ENCODE measurements at regions not wholly inside any gene's neighbourhood (a gene's known extent, or its start where the extent isn't known, plus 50 kb on each side); places are given as distances from the start of the nearest gene placed in this dataset.

DNA sequence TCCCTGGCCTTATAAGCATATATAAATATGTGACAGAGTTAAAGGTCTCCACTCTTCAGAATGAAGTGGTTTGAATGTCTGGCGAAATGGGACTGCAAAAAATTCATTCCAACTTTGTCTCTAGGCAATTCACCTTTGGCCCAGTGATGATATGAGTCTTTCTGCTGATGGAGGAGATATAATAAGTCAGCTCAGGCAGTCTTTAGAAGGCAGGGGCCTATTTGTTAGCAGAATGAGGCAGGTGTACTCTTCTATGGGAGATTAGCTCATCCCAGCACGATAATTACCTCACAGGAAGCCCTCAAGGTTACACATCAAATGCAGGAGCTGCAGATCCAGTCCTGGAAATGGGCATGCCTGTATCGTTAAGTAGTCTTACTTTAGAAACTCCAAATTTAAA is 300.5 kb downstream of the NR2F1-AS1 start:
- Histone ChIP-seq H3K36me3 (replicated peaks in 1 of 2; ENCODE audit: control extremely low read depth in 1 of 2, control insufficient read depth in 1 of 2, extremely low read depth in 1 of 2, insufficient read depth in 2 of 2, low read length in 1 of 2) (no peaks in the 10 kb centered on the region), H2AFZ (ENCODE audit: insufficient read depth, low read depth, low read length, poor library complexity, severe bottlenecking) (no peak overlapping the region), H3K9ac (ENCODE audit: low read length) (no peak overlapping the region), H3K27ac (ENCODE audit: low read length in 2 of 2) (no peak overlapping the region), H3K79me2 (ENCODE audit: control insufficient read depth, insufficient read depth, low read length) (no peaks in the 10 kb centered on the region), H3K4me1 (ENCODE audit: control insufficient read depth in 2 of 2, insufficient read depth in 2 of 2, low read length in 2 of 2) (no peaks in the 10 kb centered on the region), H3K9me3 (ENCODE audit: control extremely low read depth in 1 of 3, control insufficient read depth in 2 of 3, insufficient read depth in 1 of 3, low read length in 2 of 3) (peaks cover 0 to 3% (median 0%) of the 10 kb centered on the region in 3 donors), H3K4me3 (ENCODE audit: control extremely low read depth in 1 of 5, extremely low read depth in 1 of 5, insufficient read depth in 1 of 5, low read depth in 2 of 5, low read length in 4 of 5) (no peak overlapping the region), H3K27me3 (replicated peaks in 1 of 4; ENCODE audit: control extremely low read depth in 1 of 4, control insufficient read depth in 3 of 4, insufficient read depth in 4 of 4, low read length in 3 of 4) (no peaks in the 10 kb centered on the region), H4K20me1 (ENCODE audit: control insufficient read depth, insufficient read depth, low read length, poor library complexity, severe bottlenecking) (no peaks in the 10 kb centered on the region), H3K4me2 (replicated peaks; ENCODE audit: low read depth, low read length, poor library complexity, severe bottlenecking) (no peak overlapping the region)
- no peak for TF ChIP-seq EZH2 (IDR thresholded peaks at IDR 0.05; ENCODE audit: borderline replicate concordance, insufficient read depth, low read depth, low read length, poor library complexity, severe bottlenecking)
- TF ChIP-seq, protein P1, sequence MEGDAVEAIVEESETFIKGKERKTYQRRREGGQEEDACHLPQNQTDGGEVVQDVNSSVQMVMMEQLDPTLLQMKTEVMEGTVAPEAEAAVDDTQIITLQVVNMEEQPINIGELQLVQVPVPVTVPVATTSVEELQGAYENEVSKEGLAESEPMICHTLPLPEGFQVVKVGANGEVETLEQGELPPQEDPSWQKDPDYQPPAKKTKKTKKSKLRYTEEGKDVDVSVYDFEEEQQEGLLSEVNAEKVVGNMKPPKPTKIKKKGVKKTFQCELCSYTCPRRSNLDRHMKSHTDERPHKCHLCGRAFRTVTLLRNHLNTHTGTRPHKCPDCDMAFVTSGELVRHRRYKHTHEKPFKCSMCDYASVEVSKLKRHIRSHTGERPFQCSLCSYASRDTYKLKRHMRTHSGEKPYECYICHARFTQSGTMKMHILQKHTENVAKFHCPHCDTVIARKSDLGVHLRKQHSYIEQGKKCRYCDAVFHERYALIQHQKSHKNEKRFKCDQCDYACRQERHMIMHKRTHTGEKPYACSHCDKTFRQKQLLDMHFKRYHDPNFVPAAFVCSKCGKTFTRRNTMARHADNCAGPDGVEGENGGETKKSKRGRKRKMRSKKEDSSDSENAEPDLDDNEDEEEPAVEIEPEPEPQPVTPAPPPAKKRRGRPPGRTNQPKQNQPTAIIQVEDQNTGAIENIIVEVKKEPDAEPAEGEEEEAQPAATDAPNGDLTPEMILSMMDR (IDR thresholded peaks at IDR 0.05) = no peak
- no peaks in the 10 kb centered on the region for H3K27me3 Mint-ChIP-seq
- H3K27ac Mint-ChIP-seq = no peak overlapping the region
- ChIA-PET POLR2A (no interaction called here), CTCF (no interaction called here)
- no peak overlapping the region for H3K4me3 Mint-ChIP-seq
- intact Hi-C loops (cut with micrococcal nuclease) = no loop called here
- WGBS (ENCODE audit: insufficient coverage) = 79% methylated on average over 2 of the region's 3 CpGs
- DNase-seq (no peak), ATAC-seq (ENCODE audit: low read depth) (no peak)
- no peaks in the 10 kb centered on the region for H3K4me1 Mint-ChIP-seq
- H3K9me3 Mint-ChIP-seq (ENCODE audit: insufficient read depth) = no peaks in the 10 kb centered on the region

GRCh38 chr5:93279296-93279963 is 301.6 kb downstream of the NR2F1-AS1 start:
- CTCF ChIA-PET = no interaction called here
- POLR2A ChIA-PET = no interaction called here

More at GRCh38 chr5:93279296-93279963, 301.6 kb downstream of the NR2F1-AS1 start:
- peaks cover 0 to 3% (median 0%) of the 10 kb centered on the region in 3 donors for H3K9me3 ChIP-seq (ENCODE audit: control extremely low read depth in 1 of 3, control insufficient read depth in 2 of 3, insufficient read depth in 1 of 3, low read length in 2 of 3)
- Mint-ChIP-seq H3K4me3 (no peak overlapping the region), H3K9me3 (ENCODE audit: insufficient read depth) (no peaks in the 10 kb centered on the region), H3K4me1 (no peaks in the 10 kb centered on the region), H3K27me3 (no peaks in the 10 kb centered on the region), H3K27ac (no peak overlapping the region)
- no peak overlapping the region for H2AFZ ChIP-seq (ENCODE audit: insufficient read depth, low read depth, low read length, poor library complexity, severe bottlenecking)
- DNase-seq (no peak), ATAC-seq (ENCODE audit: low read depth) (no peak)
- no peaks in the 10 kb centered on the region for H3K36me3 ChIP-seq (replicated peaks in 1 of 2; ENCODE audit: control extremely low read depth in 1 of 2, control insufficient read depth in 1 of 2, extremely low read depth in 1 of 2, insufficient read depth in 2 of 2, low read length in 1 of 2)
- no peak overlapping the region for H3K4me2 ChIP-seq (replicated peaks; ENCODE audit: low read depth, low read length, poor library complexity, severe bottlenecking)
- no peak overlapping the region for H3K4me3 ChIP-seq (ENCODE audit: control extremely low read depth in 1 of 5, extremely low read depth in 1 of 5, insufficient read depth in 1 of 5, low read depth in 2 of 5, low read length in 4 of 5)
- no peaks in the 10 kb centered on the region for H3K79me2 ChIP-seq (ENCODE audit: control insufficient read depth, insufficient read depth, low read length)
- H3K27me3 ChIP-seq (replicated peaks in 1 of 4; ENCODE audit: control extremely low read depth in 1 of 4, control insufficient read depth in 3 of 4, insufficient read depth in 4 of 4, low read length in 3 of 4) = no peaks in the 10 kb centered on the region
- intact Hi-C loops (cut with micrococcal nuclease) = no loop called here
- H3K4me1 ChIP-seq (ENCODE audit: control insufficient read depth in 2 of 2, insufficient read depth in 2 of 2, low read length in 2 of 2) = no peaks in the 10 kb centered on the region
- WGBS (ENCODE audit: insufficient coverage) = 67% methylated on average over 1 of the region's 3 CpGs
- H3K27ac ChIP-seq (ENCODE audit: low read length in 2 of 2) = no peak overlapping the region
- TF ChIP-seq, protein P1 (IDR thresholded peaks at IDR 0.05) = no peak
- TF ChIP-seq EZH2 (IDR thresholded peaks at IDR 0.05; ENCODE audit: borderline replicate concordance, insufficient read depth, low read depth, low read length, poor library complexity, severe bottlenecking) = no peak
- H3K9ac ChIP-seq (ENCODE audit: low read length) = no peak overlapping the region
- H4K20me1 ChIP-seq (ENCODE audit: control insufficient read depth, insufficient read depth, low read length, poor library complexity, severe bottlenecking) = no peaks in the 10 kb centered on the region

All from B cell (primary cell).